Glomerular endothelial cell (primary cell): ENCODE measurements at regions not wholly inside any gene's neighbourhood (a gene's known extent, or its start where the extent isn't known, plus 50 kb on each side); places are given as distances from the start of the nearest gene placed in this dataset.

Source experiments
- DNase-seq: peaks from one replicate; pipeline ENCODE4 v3.0.0-alpha.2; 2011; ENCODE audit warnings: low read depth, low spot score; ENCODE audit errors: extremely low read depth

DNA sequence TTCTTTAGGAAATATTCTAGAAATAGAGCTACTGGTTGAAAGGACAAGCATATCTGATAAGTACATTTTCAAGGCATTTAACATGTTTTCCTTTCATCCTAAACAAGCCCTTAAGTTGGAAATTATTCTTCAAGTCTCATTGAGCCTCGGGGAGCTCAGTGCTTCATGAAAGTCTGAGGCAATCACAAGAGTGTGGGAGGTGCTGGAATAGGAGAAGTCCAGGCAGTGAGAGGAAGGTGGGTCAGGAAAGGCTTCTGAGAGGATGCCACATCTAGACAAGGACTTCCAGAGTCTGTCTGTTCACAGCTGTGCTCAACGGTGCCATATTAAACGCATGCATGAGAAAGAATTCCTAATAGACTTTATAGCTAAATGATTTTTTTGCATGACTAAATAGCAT, 69.8 kb downstream of the CD83 start:
- no peak for DNase-seq

DNA sequence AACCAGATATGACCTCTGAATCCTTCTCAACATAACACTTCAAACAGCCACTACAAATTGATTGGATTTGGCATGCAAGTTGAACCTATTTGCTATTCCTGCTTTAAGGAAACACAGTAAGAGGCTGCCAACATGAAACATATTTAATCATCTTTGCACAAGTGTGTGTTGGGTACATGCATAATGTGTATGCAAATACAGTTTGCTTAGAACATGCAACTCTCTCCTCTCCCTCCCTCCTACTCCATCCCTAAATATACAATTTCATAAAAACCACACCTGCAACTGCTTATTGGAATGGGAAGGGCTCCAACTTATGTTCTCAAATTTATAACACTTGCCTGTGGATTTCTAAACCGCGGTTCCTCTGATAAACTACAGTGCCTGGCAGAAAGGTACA, 71.5 kb downstream of the CD83 start:
- DNase-seq: no peak

DNA sequence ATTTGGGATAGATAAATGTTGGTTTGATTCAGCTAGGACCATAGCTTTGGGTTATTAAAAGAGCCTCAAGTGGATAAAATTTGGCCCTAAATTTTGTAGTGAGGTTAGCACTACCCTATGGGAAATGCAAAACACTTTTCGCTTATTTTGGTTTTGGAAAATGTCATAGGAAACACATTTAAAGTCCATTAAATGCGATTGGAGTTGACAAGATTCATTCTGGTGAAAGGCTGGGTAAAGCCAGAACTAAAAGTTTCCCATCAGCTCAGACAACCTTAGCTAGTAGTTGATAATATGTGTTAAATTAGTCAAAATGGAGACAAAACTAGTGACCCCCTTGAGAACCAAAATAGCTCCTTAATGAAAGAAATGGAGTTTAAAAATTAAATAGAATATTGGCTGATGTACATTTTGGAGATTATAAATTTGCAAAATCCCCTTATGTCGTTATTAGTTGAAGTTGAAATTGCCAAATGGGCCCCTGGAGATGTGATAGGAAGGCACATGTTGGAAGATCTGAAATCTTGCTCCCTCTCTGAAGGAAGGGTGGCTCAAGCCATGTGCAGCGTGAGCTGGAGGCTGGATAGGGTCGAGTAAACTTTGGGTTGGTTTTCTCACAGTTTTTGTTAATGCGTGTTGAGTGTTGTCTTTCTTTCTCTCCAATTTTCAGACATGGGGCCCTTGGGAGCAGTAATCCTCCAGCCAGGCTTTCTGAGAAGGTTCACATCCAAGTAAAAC, 72.8 kb downstream of the CD83 start:
- no peak for DNase-seq

GRCh38 chr6:14190929-14191224, 73.3 kb downstream of the CD83 start:
- DNase-seq: no peak

GRCh38 chr6:14191761-14192160, 74.2 kb downstream of the CD83 start:
- no peak for DNase-seq

DNA sequence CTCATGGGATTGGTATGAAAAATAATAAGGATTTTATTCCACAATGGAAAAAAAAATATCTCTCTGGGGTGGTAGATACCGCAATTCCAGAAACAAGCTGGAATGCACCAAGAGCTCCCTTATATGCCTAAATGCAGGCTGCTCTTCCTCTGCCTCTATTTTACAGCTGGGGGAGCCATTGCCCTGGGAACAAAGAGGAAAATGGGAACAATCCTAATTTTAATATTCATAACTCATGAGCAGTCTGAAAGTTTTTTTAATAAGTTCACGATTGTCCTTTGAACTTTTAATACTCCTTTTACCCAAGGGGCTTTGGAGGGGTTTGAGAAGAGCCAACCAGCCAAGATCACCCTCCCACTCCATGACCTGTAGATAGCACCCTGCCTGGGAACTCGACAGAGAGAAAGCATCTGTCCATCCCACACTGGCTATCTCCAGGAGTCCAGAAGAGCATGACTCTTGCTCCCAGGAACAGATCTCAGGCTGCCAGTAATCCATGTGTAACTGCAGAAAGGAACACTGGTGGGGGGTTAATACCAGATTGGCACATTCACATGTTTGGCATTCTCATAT, 74.7 kb downstream of the CD83 start:
- no peak for DNase-seq

- DNase-seq: no peak
Observed at GRCh38 chr6:14193524-14193923, 76.0 kb downstream of the CD83 start.

- no peak for DNase-seq
Observed at GRCh38 chr6:14194483-14194882, 76.9 kb downstream of the CD83 start.

- no peak for DNase-seq
Observed at GRCh38 chr6:14194976-14195375, 77.4 kb downstream of the CD83 start.

- no peak for DNase-seq
Observed at GRCh38 chr6:14196026-14196425, 78.5 kb downstream of the CD83 start.

DNA sequence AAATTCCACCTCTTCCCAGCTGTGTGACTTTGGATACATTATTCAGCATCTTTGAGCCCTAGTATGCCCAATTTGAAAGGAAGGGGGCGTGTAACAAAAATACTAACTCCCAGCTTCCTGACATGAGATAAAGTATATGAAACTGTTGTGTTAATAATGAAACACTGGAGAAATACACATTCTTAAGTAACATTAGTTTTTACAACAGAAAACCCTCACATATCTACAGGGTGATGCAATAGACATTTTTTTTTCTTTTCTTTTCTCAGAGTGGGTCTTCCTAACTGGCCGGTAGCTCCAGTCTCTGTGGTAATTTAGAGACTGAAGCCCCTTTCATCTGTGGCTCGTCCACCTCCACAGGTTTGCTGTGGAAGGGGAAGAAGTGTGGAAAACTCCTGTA, 79.5 kb downstream of the CD83 start:
- no peak for DNase-seq

GRCh38 chr6:14200047-14200446, 82.5 kb downstream of the CD83 start:
- DNase-seq: no peak

GRCh38 chr6:14202947-14203346, 85.4 kb downstream of the CD83 start:
- no peak for DNase-seq

DNA sequence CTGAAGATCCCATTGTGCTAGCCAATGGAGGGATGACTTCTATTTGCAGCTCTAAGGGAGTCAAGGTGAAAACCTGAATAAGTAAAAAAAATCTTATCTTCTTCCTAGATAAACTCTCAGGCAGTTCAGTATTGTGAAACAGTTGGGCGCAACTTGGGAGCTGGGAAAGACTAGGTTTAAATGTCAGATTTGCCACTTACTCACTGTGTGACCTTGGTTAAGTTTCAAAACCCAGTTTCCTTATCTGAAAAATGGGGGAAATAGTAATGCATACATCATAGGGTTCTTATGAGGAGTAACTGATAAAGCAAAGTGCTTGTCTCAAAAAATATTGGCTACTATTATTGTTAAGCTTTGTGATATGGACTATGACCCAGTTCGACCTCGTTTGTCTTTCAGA, 88.8 kb downstream of the CD83 start:
- DNase-seq: no peak

- DNase-seq: no peak
Observed at GRCh38 chr6:14207448-14207847, 89.9 kb downstream of the CD83 start.

DNA sequence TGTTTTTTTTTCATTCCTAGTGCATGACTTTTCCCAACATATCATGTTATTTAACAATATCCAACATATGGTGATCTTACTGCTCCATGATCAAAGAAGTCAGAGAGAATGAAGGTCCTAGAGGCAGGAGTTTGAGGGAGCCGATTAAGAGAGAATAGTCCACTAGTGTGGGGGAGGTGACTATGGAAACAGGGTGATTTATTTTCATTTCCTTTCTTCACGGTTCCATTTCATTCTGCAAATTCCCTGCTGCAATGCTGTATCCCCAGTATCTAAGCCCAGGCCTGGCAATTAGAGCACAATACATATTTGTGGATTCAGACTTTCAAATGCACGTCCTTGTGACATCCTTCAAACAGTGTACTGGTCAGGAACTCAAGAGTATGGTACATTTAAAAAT, 91.4 kb downstream of the CD83 start:
- DNase-seq: no peak

DNA sequence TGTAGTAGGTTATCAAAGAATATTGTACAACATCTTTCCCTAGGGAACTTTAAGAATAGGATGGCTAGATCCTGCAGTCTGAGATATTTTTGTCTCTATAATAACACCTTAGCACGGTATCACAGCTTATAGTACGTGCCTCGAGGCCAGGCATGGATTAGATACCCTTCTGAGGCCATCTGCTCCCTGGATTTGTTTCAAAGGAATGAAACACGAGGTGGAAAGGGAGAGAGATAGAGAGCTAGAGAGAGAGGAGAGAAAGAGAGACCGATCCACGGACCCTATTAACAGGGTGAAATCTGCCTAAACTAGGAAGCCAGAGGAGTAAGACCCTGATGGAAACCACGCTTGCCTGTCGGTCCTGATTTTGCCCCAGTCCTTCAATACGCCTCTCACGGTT, 92.5 kb downstream of the CD83 start:
- no peak for DNase-seq

- peak; percentile 12 for DNase-seq
Observed at GRCh38 chr6:14210663-14211561, 93.3 kb downstream of the CD83 start.

DNA sequence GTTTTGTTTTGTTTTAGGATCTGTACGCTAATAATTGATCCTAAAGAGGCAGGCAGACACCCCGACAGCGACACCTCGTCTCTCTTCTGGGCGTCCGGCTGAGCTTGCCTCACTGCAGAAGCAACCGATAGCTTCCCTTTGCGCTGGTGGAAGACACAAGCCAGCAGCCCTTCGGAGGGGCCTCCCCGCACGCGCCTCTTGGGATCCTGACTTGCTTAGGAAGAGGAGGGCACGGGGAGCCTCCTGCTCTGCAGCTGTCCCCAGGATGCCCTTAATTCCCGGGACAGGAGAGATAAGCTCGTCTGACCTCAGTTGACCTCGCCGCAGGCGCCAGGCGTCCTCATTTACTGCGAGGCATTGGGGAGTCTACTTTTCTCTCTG, 94.0 kb downstream of the CD83 start:
- no peak for DNase-seq

- DNase-seq: no peak
Observed at GRCh38 chr6:14212020-14212419, 94.4 kb downstream of the CD83 start.

- DNase-seq: no peak
Observed at GRCh38 chr6:14212632-14213031, 95.1 kb downstream of the CD83 start.
